GM12878 (cell line): ENCODE measurements at regions not wholly inside any gene's neighbourhood (a gene's known extent, or its start where the extent isn't known, plus 50 kb on each side); places are given as distances from the start of the nearest gene placed in this dataset.

Source experiments
- CEBPB ChIP-seq, 2 experiments: fragments of 150-350 bp in 1 of 2; IDR thresholded peaks; 2 replicates each; pipeline ENCODE4 v1.6.1; 2012 to 2014; ENCODE audit warnings: low read depth in 2 of 2, low read length in 2 of 2, borderline replicate concordance in 1 of 2, inconsistent platforms in 1 of 2
- CTCF ChIP-seq, 3 experiments: IDR thresholded peaks in 2 of 3; conservative IDR thresholded peaks in 1 of 3; 2 replicates each; pipeline ENCODE4 v1.5.1; 2011; ENCODE audit warnings: low read depth in 3 of 3, low read length in 3 of 3, mild to moderate bottlenecking in 3 of 3, control low read depth in 2 of 3, moderate library complexity in 2 of 3, inconsistent platforms in 1 of 3, mixed read lengths in 1 of 3; ENCODE audit not compliant: control insufficient read depth in 2 of 3, insufficient read depth in 1 of 3; ENCODE audit errors: extremely low read depth in 1 of 3
- JUND ChIP-seq: IDR thresholded peaks from 2 replicates; pipeline ENCODE4 v1.6.1; 2012; ENCODE audit warnings: low read depth, mild to moderate bottlenecking, low read length, improper control_type of control experiment, moderate library complexity
- POLR2AphosphoS5 ChIP-seq: IDR thresholded peaks from 2 replicates; pipeline ENCODE4 v1.6.1; 2011; ENCODE audit warnings: mild to moderate bottlenecking, low read length, inconsistent platforms
- SP1 ChIP-seq: IDR thresholded peaks from one replicate; pipeline ENCODE4 v1.6.1; 2011; ENCODE audit warnings: low read depth, low read length
- ZSCAN29 ChIP-seq: fragments of 450-650 bp; IDR thresholded peaks from 2 replicates; pipeline ENCODE4 v1.6.1; 2017; ENCODE audit warnings: mild to moderate bottlenecking, moderate library complexity
- TF ChIP-seq, protein P1 (sequence below): IDR thresholded peaks from 2 replicates; pipeline ENCODE4 v1.6.1; 2011; ENCODE audit warnings: mild to moderate bottlenecking, low read depth, low read length, moderate library complexity; ENCODE audit not compliant: insufficient replicate concordance

DNA sequence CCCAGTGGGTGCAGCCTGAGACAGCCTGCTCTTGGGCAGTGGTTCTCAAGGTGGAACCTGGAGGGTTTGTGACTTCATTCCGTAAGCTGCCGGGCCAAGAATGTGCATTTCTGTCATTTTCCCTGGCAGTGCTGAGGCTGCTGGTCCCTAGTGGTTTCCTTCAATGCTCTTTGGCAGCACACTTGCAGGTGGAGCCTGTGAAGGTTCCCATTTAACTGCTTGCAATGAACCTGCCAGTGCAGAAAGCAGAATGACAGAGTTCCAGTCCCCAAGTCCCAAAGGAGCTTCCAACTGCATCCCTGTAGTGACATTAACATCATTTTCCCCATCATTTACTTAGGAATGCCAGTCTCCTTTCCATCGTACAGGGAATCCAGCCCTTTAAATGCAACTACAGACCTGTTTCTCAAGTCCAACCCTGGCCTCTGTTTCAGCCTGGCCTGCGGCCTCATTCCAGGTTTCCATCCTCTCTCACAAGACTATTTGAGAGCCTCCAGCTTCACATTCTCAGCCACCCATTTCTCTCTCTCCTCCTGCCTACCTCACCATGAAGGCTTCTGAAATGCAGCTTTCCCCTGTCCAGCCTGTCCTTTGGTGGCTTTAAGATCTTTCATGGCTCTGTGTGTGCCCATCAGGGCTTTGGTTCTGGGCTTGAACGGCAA is 149.7 kb upstream of the GGTLC1 start:
- TF ChIP-seq SP1, result no peak
- TF ChIP-seq, protein P1, sequence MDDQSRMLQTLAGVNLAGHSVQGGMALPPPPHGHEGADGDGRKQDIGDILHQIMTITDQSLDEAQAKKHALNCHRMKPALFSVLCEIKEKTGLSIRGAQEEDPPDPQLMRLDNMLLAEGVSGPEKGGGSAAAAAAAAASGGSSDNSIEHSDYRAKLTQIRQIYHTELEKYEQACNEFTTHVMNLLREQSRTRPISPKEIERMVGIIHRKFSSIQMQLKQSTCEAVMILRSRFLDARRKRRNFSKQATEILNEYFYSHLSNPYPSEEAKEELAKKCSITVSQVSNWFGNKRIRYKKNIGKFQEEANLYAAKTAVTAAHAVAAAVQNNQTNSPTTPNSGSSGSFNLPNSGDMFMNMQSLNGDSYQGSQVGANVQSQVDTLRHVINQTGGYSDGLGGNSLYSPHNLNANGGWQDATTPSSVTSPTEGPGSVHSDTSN, result no peak
- TF ChIP-seq CTCF (IDR thresholded peaks at IDR 0.05 in 2 of 3, conservative IDR thresholded peaks at IDR 0.05 in 1 of 3; ENCODE audit: control insufficient read depth in 2 of 3, extremely low read depth in 1 of 3, insufficient read depth in 1 of 3, low read depth in 3 of 3, low read length in 3 of 3), result no peak
- no peak for TF ChIP-seq ZSCAN29
- TF ChIP-seq JUND, result no peak
- TF ChIP-seq CEBPB (IDR thresholded peaks at IDR 0.05; ENCODE audit: borderline replicate concordance in 1 of 2, low read depth in 2 of 2, low read length in 2 of 2), result no peak
- no peak for TF ChIP-seq POLR2AphosphoS5
